Upper lobe of right lung (tissue), 1 donor: ENCODE measurements at regions not wholly inside any gene's neighbourhood (a gene's known extent, or its start where the extent isn't known, plus 50 kb on each side); places are given as distances from the start of the nearest gene placed in this dataset.

ENCODE experiments used
- ATAC-seq: fragments of 200-7000 bp; cut with Tn5 transposase; one replicate; pipeline ENCODE4 v1.9.1; 2020; ENCODE audit warnings: mild to moderate bottlenecking, moderate library complexity
- DNase-seq: peaks from one replicate; pipeline ENCODE4 v3.0.0-alpha.2; 2020
- H3K27ac ChIP-seq: fragments of 200-600 bp; one replicate; pipeline ENCODE4 v1.8.0; 2022
- H3K27me3 ChIP-seq: fragments of 200-600 bp; one replicate; pipeline ENCODE4 v1.8.0; 2022; ENCODE audit warnings: mild to moderate bottlenecking
- H3K36me3 ChIP-seq: fragments of 200-600 bp; one replicate; pipeline ENCODE4 v1.8.0; 2022
- H3K4me1 ChIP-seq: fragments of 200-600 bp; one replicate; pipeline ENCODE4 v1.8.0; 2022
- H3K4me3 ChIP-seq: fragments of 200-600 bp; one replicate; pipeline ENCODE4 v1.8.0; 2022; ENCODE audit warnings: mild to moderate bottlenecking
- H3K9me3 ChIP-seq: fragments of 200-600 bp; one replicate; pipeline ENCODE4 v1.8.0; 2022
- intact Hi-C: fragments of 100-400 bp; cut with DNase I; formaldehyde crosslinking; loops from one replicate; pipeline ENCODE4 v1.11.0; 2022
- TF ChIP-seq, protein P1 (sequence below): fragments of 200-600 bp; IDR thresholded peaks from one replicate; pipeline ENCODE4 v1.8.0; 2022; ENCODE audit warnings: antibody characterized with exemption
- donor health status: DM: no; HTN: yes; CAD: no; lungs with severe emphysema.

DNA sequence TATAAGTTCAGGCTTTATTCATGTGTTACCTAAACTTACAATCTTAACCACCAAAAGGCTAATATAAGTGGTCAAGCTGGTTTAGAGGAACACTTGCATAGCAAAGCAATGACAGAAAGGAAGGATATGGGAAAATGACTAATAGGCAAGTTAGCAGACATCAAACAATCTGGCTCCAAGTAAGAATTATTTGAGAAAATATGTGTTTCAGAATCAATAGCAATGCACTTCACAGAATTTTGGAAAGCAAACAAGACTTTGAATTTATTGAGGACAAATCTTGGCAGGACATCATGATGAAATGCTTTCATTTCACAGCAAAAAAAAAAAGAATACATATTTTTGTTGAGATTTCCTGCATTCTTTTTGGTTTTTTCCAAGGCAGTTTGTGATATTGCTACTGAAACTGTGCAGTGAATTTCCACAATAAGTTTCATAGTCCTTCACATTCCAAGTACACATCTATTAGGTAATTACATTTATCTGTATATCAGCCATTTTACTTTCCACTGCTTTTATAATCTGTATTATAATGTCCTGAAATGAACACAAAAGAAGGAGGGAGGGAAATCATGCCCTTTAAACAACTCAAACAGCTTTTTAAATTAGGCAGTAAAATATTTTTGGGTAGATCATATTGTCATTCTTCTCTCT lies 417.9 kb downstream of the NR2F1-AS1 start:
- peaks cover 23% of the 10 kb centered on the region for H3K4me1 ChIP-seq
- H3K27ac ChIP-seq = no peak overlapping the region
- no peaks in the 10 kb centered on the region for H3K36me3 ChIP-seq
- intact Hi-C loops = no loop called here
- H3K9me3 ChIP-seq = no peaks in the 10 kb centered on the region
- H3K4me3 ChIP-seq = no peak overlapping the region
- DNase-seq (no peak), ATAC-seq (no peak)
- no peaks in the 10 kb centered on the region for H3K27me3 ChIP-seq
- TF ChIP-seq, protein P1, sequence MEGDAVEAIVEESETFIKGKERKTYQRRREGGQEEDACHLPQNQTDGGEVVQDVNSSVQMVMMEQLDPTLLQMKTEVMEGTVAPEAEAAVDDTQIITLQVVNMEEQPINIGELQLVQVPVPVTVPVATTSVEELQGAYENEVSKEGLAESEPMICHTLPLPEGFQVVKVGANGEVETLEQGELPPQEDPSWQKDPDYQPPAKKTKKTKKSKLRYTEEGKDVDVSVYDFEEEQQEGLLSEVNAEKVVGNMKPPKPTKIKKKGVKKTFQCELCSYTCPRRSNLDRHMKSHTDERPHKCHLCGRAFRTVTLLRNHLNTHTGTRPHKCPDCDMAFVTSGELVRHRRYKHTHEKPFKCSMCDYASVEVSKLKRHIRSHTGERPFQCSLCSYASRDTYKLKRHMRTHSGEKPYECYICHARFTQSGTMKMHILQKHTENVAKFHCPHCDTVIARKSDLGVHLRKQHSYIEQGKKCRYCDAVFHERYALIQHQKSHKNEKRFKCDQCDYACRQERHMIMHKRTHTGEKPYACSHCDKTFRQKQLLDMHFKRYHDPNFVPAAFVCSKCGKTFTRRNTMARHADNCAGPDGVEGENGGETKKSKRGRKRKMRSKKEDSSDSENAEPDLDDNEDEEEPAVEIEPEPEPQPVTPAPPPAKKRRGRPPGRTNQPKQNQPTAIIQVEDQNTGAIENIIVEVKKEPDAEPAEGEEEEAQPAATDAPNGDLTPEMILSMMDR = no peak

DNA sequence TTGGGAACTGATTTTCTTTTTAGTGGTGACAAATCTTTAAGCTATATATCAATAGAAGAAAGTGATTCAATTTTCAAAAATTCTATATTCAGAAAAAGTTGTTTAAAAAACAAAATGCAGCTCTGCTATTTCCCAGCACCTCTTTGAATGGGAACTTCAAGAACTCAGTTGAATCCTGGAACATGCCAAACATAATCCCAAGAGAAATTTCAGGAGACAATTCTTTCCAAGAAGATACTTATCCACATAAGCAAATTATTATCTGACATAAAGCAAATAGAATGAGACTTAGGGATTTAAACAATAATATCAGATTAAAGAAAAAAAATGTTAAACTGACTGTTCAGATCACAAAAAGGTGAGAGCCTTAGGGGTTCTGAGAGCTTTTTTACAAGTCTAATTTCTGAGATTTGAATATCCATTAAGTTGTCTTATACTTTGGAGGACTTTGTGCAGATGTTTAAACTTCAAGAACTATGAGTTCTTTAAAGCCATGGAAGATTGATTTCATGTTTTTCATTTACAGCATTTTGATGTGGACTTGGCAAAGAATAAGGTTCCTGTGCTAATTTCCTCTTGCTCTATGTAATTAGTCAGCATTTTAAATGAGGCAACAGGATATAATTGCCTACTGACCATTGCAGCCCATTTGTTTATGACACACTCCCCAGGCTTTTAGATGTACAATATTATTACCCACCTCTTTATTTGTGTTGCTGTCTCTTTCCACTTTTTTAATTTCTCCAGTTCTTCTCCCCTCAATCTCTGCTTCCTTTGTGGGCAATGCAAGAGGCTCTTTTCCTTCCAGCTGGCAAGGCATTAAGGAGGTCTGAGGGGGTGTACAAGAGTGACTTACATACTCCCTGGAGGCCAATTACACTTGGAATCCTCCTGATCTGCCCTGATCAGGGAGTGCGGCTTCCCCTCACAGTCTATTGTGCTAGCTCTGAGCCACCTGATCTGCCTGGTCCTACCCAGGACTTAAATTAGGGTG lies 419.1 kb downstream of the NR2F1-AS1 start:
- H3K36me3 ChIP-seq = no peaks in the 10 kb centered on the region
- peak overlapping the region; percentile 52 for H3K27ac ChIP-seq
- intact Hi-C loops = no loop called here
- H3K4me1 ChIP-seq = peaks cover 23% of the 10 kb centered on the region
- H3K27me3 ChIP-seq = no peaks in the 10 kb centered on the region
- ATAC-seq = no peak
- no peak overlapping the region for H3K4me3 ChIP-seq
- no peak for DNase-seq
- TF ChIP-seq, protein P1 = no peak
- no peaks in the 10 kb centered on the region for H3K9me3 ChIP-seq

DNA sequence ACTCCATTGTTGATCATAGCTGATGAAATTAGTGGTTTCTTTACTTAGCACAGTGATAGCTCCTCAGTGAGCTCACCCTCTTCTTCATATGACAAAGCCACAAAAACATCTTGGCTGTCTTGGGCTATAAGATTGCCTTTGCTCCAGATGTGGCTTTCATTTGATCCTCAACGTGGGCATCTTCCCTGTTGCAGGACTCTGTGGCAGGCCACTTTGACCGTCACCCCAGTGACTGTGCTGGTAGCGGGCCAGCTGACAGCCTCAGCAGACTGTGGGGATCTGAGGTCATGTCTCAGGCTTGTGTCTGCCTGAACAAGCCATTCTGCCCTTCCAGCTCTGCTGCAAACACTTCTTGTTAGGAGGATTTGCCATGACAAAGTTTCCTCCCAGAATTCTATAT lies 422.2 kb downstream of the NR2F1-AS1 start:
- Histone ChIP-seq H3K9me3 (no peaks in the 10 kb centered on the region), H3K27ac (no peak overlapping the region), H3K36me3 (no peaks in the 10 kb centered on the region), H3K4me1 (peaks cover 22% of the 10 kb centered on the region), H3K27me3 (no peaks in the 10 kb centered on the region), H3K4me3 (no peak overlapping the region)
- ATAC-seq = no peak
- no peak for DNase-seq
- intact Hi-C loops = no loop called here
- TF ChIP-seq, protein P1 = no peak

DNA sequence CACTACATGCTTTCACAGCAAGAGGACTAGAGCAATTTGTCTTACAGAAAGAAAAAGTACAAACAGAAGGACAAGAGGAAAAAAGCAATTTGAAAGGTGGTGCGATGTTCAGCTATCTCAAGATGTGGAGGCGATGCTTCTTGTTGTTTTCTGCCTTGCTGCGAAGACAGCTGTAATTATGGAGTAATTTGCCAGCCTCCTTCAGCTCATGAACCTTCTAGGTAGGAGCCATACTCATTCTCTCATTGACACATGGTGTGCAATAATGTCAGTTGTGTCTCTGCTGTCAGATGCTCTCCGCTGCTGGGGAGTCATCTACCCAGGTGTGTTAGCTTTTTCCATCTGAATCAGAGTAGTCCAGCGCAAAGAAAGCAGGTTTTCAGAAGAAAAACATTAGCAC lies 424.5 kb downstream of the NR2F1-AS1 start:
- TF ChIP-seq, protein P1 = no peak
- no peaks in the 10 kb centered on the region for H3K36me3 ChIP-seq
- intact Hi-C loops = no loop called here
- no peaks in the 10 kb centered on the region for H3K27me3 ChIP-seq
- no peaks in the 10 kb centered on the region for H3K9me3 ChIP-seq
- DNase-seq = no peak
- peaks cover 3% of the 10 kb centered on the region for H3K4me1 ChIP-seq
- no peak overlapping the region for H3K27ac ChIP-seq
- ATAC-seq = no peak
- no peak overlapping the region for H3K4me3 ChIP-seq

DNA sequence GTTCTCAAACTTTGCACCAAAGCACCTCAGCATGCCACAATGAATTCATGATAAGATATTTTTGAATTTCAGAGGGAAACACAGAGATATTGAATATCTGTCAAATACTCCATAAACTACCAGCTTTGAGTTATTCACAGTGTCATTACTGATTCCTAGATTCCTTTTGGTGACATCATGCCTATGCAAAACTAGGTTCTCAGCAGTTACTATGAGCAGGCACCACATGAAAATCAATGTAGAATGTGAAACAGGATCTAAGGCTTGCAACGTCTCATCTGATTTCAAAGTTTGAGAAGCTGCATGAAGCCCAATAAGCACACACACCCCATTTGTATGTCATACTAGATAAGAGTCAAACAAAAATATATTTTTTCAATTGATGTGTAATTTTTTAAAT lies 426.5 kb downstream of the NR2F1-AS1 start:
- H3K4me1 ChIP-seq = no peaks in the 10 kb centered on the region
- no peak overlapping the region for H3K27ac ChIP-seq
- TF ChIP-seq, protein P1 = no peak
- H3K36me3 ChIP-seq = no peaks in the 10 kb centered on the region
- H3K4me3 ChIP-seq = no peak overlapping the region
- H3K27me3 ChIP-seq = no peaks in the 10 kb centered on the region
- intact Hi-C loops = no loop called here
- no peaks in the 10 kb centered on the region for H3K9me3 ChIP-seq
- ATAC-seq (no peak), DNase-seq (no peak)
